Erythroblast (primary cell): ENCODE measurements at regions not wholly inside any gene's neighbourhood (a gene's known extent, or its start where the extent isn't known, plus 50 kb on each side); places are given as distances from the start of the nearest gene placed in this dataset.

Experiments
- GATA1 ChIP-seq: IDR thresholded peaks from 2 replicates; pipeline ENCODE4 v1.6.1; 2011; ENCODE audit warnings: low read depth, mild to moderate bottlenecking, control low read depth, low read length, moderate library complexity
- POLR2A ChIP-seq: IDR thresholded peaks from 2 replicates; pipeline ENCODE4 v1.6.1; 2011; ENCODE audit warnings: mild to moderate bottlenecking, low read length

DNA sequence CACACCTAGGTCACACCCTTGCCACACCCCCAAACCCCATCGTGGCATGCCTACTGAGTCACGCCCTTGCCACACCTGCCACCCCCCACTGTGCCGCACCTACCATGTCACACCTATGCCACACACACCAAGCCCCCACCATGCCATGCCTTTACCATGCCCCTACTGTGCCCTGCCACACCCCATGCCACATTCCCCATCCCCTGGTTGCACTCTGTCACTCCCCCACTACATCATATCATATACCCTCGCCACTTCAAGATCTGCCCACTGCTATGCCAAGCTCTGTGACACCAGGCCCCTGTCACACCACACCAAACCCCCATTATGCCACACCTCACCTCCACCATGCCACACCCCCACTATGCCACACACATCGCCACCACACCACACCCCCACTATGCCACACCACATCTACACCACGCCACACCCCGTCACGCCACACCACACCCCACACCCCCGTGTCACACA is 101.2 kb downstream of the OLFM1 start:
- no peak for TF ChIP-seq POLR2A
- TF ChIP-seq GATA1 = no peak
